CD4-positive, alpha-beta T cell treated with Interleukin-6 at 100 ng/mL for 8 hours (primary cell): ENCODE measurements at regions not wholly inside any gene's neighbourhood (a gene's known extent, or its start where the extent isn't known, plus 50 kb on each side); places are given as distances from the start of the nearest gene placed in this dataset.
"Not testable (repeated sequence)": the region's sequence is repeated elsewhere in the genome, so short reads cannot be mapped to it uniquely, and the experiment has no call there.

ENCODE experiments used
- DNase-seq: peaks from one replicate; pipeline ENCODE4 v3.0.0-alpha.2; 2020; ENCODE audit warnings: mixed read lengths, low spot score

- no peak for DNase-seq
Measured at GRCh38 chr3:70488131-70488530, 175.7 kb upstream of the MDFIC2 start.

- no peak for DNase-seq
Measured at GRCh38 chr3:70486414-70487017, 174.1 kb upstream of the MDFIC2 start.

- DNase-seq: no peak
Measured at GRCh38 chr3:70476174-70476573, 163.7 kb upstream of the MDFIC2 start.

- no peak for DNase-seq
Measured at GRCh38 chr3:70471464-70472342, 159.3 kb upstream of the MDFIC2 start.

- DNase-seq: no peak
Measured at GRCh38 chr3:70466096-70466495, 153.7 kb upstream of the MDFIC2 start.

GRCh38 chr3:70464876-70465275, 152.4 kb upstream of the MDFIC2 start:
- DNase-seq: no peak

GRCh38 chr3:70464465-70464864, 152.0 kb upstream of the MDFIC2 start:
- DNase-seq: no peak

- DNase-seq: not testable (repeated sequence)
Measured at GRCh38 chr3:70450220-70450619, 137.8 kb upstream of the MDFIC2 start.

- not testable (repeated sequence) for DNase-seq
Measured at GRCh38 chr3:70435422-70435821, 123.0 kb upstream of the MDFIC2 start.

- no peak for DNase-seq
Measured at GRCh38 chr3:70433091-70433490, 120.7 kb upstream of the MDFIC2 start.

- DNase-seq: no peak
Measured at GRCh38 chr3:70431911-70432310, 119.5 kb upstream of the MDFIC2 start.

- DNase-seq: no peak
Measured at GRCh38 chr3:70426071-70426470, 113.6 kb upstream of the MDFIC2 start.

GRCh38 chr3:70421506-70421905, 109.1 kb upstream of the MDFIC2 start:
- no peak for DNase-seq

GRCh38 chr3:70409018-70409417, 96.6 kb upstream of the MDFIC2 start:
- DNase-seq: no peak

- no peak for DNase-seq
Measured at GRCh38 chr3:70400194-70400593, 87.8 kb upstream of the MDFIC2 start.

GRCh38 chr3:70393881-70394612, 81.6 kb upstream of the MDFIC2 start:
- no peak for DNase-seq

- DNase-seq: no peak
Measured at GRCh38 chr3:70392227-70392626, 79.8 kb upstream of the MDFIC2 start.

GRCh38 chr3:70387889-70388288, 75.5 kb upstream of the MDFIC2 start:
- DNase-seq: no peak

GRCh38 chr3:70386846-70387245, 74.4 kb upstream of the MDFIC2 start:
- no peak for DNase-seq

- no peak for DNase-seq
Measured at GRCh38 chr3:70386043-70386442, 73.6 kb upstream of the MDFIC2 start.

GRCh38 chr3:70383360-70383831, 71.0 kb upstream of the MDFIC2 start:
- DNase-seq: no peak

- no peak for DNase-seq
Measured at GRCh38 chr3:70374179-70374578, 61.7 kb upstream of the MDFIC2 start.
